Keratinocyte (primary cell): ENCODE measurements at regions not wholly inside any gene's neighbourhood (a gene's known extent, or its start where the extent isn't known, plus 50 kb on each side); places are given as distances from the start of the nearest gene placed in this dataset.

ENCODE experiments used
- EZH2 ChIP-seq: IDR thresholded peaks from one replicate; pipeline ENCODE4 v1.6.1; 2012; ENCODE audit warnings: inconsistent platforms, mild to moderate bottlenecking, low read length, moderate library complexity
- TF ChIP-seq, protein P1 (sequence below), 3 experiments: IDR thresholded peaks in 1 of 3; conservative IDR thresholded peaks in 1 of 3; optimal IDR thresholded peaks in 1 of 3; 2 replicates in 2 of 3; 3 replicates in 1 of 3; pipeline versions ENCODE3 to v1.5.1; 2011; ENCODE audit warnings: low read length in 3 of 3, mild to moderate bottlenecking in 3 of 3, moderate library complexity in 2 of 3, control low read depth in 1 of 3, inconsistent platforms in 1 of 3; ENCODE audit not compliant: insufficient read depth in 2 of 3; ENCODE audit errors: extremely low read depth in 1 of 3

DNA sequence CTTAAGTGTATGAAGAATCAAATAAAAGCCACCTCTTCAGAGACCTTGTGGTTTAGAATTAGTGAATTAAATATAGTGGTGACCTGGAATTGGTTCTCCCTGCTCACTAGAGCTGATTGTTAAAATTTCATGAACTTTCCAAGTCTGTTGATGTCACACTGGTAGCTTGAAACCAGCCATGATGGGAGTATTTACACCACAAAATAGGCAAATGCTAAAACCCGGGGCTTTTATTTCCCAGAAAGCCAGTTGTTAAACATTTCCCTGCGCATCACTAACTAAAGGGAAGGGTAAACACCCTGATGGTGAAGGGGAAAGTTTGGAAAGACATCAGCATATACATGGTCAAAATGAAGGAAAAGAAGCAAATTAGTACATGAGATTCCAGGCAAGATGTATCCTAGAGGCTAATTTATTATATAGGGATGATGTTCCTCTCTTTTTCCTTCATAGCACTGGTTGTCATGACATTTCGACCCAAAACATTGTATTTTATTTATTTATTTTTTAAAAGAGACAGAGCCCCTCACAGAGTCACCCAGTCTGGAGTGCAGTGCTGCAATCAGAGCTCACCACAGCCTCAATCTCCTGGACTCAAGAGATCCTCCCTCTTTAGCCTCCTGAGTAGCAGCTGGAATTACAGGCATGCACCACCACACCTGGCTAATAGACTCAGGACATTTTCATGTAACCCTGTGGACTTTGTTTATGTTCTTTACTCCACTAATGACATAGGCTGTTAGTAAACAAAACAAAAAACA, 123.2 kb downstream of the RIN2 start:
- TF ChIP-seq, protein P1, sequence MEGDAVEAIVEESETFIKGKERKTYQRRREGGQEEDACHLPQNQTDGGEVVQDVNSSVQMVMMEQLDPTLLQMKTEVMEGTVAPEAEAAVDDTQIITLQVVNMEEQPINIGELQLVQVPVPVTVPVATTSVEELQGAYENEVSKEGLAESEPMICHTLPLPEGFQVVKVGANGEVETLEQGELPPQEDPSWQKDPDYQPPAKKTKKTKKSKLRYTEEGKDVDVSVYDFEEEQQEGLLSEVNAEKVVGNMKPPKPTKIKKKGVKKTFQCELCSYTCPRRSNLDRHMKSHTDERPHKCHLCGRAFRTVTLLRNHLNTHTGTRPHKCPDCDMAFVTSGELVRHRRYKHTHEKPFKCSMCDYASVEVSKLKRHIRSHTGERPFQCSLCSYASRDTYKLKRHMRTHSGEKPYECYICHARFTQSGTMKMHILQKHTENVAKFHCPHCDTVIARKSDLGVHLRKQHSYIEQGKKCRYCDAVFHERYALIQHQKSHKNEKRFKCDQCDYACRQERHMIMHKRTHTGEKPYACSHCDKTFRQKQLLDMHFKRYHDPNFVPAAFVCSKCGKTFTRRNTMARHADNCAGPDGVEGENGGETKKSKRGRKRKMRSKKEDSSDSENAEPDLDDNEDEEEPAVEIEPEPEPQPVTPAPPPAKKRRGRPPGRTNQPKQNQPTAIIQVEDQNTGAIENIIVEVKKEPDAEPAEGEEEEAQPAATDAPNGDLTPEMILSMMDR (optimal IDR thresholded peaks at IDR 0.05 in 1 of 3, IDR thresholded peaks at IDR 0.05 in 1 of 3, conservative IDR thresholded peaks at IDR 0.05 in 1 of 3; ENCODE audit: extremely low read depth in 1 of 3, insufficient read depth in 2 of 3, low read length in 3 of 3) = no peak
- no peak for TF ChIP-seq EZH2
